SHP77 (cell line): ENCODE measurements at regions not wholly inside any gene's neighbourhood (a gene's known extent, or its start where the extent isn't known, plus 50 kb on each side); places are given as distances from the start of the nearest gene placed in this dataset.

Source experiments
- DNase-seq, 2 experiments: peaks; one replicate each; lab custom pipeline; 2025; lab: John Stamatoyannopoulos, UW

- no peak for DNase-seq
Measured at GRCh38 chr4:19992471-19993093, 259.1 kb upstream of the SLIT2 start.

- no peak for DNase-seq
Measured at GRCh38 chr4:19987746-19988145, 264.0 kb upstream of the SLIT2 start.

- no peak for DNase-seq
Measured at GRCh38 chr4:19983072-19983471, 268.6 kb upstream of the SLIT2 start.

GRCh38 chr4:19982556-19982955 is 269.1 kb upstream of the SLIT2 start:
- no peak for DNase-seq

GRCh38 chr4:19971829-19972228 is 279.9 kb upstream of the SLIT2 start:
- DNase-seq: no peak

- DNase-seq: no peak
Measured at GRCh38 chr4:19969492-19969891, 282.2 kb upstream of the SLIT2 start.

- DNase-seq: no peak
Measured at GRCh38 chr4:19961091-19961490, 290.6 kb upstream of the SLIT2 start.

- DNase-seq: no peak
Measured at GRCh38 chr4:19958848-19959247, 292.9 kb upstream of the SLIT2 start.

- no peak for DNase-seq
Measured at GRCh38 chr4:19947349-19947748, 304.4 kb upstream of the SLIT2 start.

GRCh38 chr4:19945979-19946380 is 305.7 kb upstream of the SLIT2 start:
- no peak for DNase-seq

GRCh38 chr4:19945501-19945900 is 306.2 kb upstream of the SLIT2 start:
- DNase-seq: no peak

GRCh38 chr4:19944806-19945205 is 306.9 kb upstream of the SLIT2 start:
- no peak for DNase-seq

GRCh38 chr4:19944251-19944650 is 307.5 kb upstream of the SLIT2 start:
- DNase-seq: no peak

GRCh38 chr4:19941434-19941833 is 310.3 kb upstream of the SLIT2 start:
- no peak for DNase-seq

- DNase-seq: no peak
Measured at GRCh38 chr4:19940861-19941260, 310.8 kb upstream of the SLIT2 start.

GRCh38 chr4:19936476-19936875 is 315.2 kb upstream of the SLIT2 start:
- no peak for DNase-seq

GRCh38 chr4:19930742-19931141 is 321.0 kb upstream of the SLIT2 start:
- DNase-seq: no peak

- no peak for DNase-seq
Measured at GRCh38 chr4:19927381-19927780, 324.3 kb upstream of the SLIT2 start.

GRCh38 chr4:19925516-19925915 is 326.2 kb upstream of the SLIT2 start:
- no peak for DNase-seq

GRCh38 chr4:19924761-19925160 is 326.9 kb upstream of the SLIT2 start:
- DNase-seq: no peak

- DNase-seq: no peak
Measured at GRCh38 chr4:19915276-19915675, 336.4 kb upstream of the SLIT2 start.

GRCh38 chr4:19913650-19914049 is 338.1 kb upstream of the SLIT2 start:
- DNase-seq: no peak

GRCh38 chr4:19910861-19911525 is 340.7 kb upstream of the SLIT2 start:
- DNase-seq: no peak

GRCh38 chr4:19905024-19905423 is 346.7 kb upstream of the SLIT2 start:
- no peak for DNase-seq
